ENCODE measurements at regions not wholly inside any gene's neighbourhood (a gene's known extent, or its start where the extent isn't known, plus 50 kb on each side); places are given as distances from the start of the nearest gene placed in this dataset.

- no peak for DNase-seq (ENCODE audit: low read depth)
These were observed 402.9 kb downstream of the TBL1XR1 start for GRCh38 chr3:176794406-176794805.

DNA sequence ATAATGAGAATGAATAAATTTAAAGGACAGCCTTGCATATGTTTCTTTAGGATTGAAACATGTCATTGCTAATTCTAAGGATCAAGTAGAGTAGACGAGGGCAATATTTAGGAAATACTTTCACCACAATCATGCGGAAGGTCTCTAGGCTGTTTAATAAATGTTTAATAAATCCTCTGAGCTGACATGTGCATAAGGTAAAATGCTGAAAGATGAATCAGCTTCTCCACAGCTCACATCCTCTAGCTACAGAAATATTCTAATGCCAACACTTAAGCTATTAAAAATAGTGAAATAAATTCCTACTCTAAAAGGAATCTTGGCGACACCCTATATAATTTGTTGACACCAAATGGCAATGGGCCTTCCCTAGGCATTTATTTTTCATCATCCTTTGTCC, 407.3 kb downstream of the TBL1XR1 start:
- DNase-seq (ENCODE audit: low read depth), result no peak

GRCh38 chr3:176789281-176789705, 408.0 kb downstream of the TBL1XR1 start:
- DNase-seq (ENCODE audit: low read depth), result no peak

DNA sequence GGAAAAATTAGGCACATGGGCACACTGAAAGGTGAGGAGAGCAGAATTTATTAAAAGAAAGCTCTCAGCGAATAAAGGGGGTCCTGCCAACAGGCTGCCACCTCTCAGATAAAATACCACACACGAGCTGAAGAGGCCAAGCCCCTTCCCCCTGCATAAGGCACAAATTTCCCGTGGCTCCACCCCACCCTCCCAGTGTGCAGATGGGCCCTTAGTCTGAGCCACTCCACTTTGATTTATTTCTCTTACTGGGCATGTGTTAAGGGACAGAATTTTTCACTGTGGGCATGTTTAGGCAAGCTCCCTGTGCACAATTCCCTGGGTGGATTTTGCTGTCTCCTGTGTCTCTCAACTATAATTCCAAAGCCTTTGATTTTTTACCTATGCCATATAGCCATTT, 409.8 kb downstream of the TBL1XR1 start:
- DNase-seq (ENCODE audit: low read depth), result no peak

- DNase-seq (ENCODE audit: low read depth), result no peak
These were observed 412.1 kb downstream of the TBL1XR1 start for GRCh38 chr3:176785171-176785570.

DNA sequence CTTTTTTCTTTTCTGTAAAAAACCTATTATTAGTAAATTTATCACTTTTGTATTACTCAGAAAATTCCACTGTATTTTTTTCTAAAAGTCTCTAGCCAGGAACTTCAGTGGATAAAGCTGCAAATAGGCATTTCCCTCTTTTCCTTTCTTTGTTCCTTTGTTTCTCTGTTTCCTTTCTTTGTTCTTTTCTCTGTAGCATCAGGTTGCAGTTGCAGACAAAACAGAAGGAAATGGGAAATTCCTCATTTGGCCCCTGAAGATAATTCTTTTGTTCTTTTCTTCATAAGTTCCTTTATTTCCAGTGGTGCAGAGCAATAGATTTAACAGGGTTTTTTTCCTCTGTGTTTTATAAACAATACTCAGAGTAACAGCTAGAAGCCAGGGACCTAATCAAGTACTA, 416.5 kb downstream of the TBL1XR1 start:
- no peak for DNase-seq (ENCODE audit: low read depth)

- no peak for DNase-seq (ENCODE audit: low read depth)
These were observed 420.6 kb downstream of the TBL1XR1 start for GRCh38 chr3:176776622-176777175.

DNA sequence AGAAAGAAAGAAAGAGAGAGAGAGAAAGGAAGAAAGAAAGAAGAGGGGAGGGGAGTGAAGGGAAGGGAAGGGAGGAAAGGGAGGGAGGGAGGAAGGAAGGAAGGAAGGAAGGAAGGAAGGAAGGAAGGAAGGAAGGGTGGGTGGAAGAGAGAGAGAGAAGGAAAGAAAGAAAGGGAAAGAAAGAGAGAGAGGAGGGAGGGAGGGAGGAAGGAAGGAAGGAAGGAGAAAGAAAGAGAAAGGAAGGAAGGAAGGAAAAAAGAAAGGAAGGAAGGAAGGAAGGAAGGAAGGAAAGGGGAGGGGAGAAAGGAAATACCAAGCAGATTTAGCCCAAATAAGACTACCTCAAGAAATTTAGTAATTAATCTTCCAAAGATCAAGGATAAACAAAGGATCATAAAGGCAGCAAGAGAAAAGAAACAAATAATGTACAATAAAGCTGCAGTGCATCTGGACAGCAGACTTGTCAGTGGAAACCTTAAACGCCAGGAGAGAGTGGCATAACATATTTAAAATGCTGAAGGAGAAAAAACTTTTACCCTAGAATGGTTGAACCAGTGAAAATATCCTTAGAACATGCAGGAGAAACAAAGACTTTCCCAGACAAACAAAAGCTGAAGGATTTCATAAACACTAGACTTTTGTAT, 427.6 kb downstream of the TBL1XR1 start:
- no peak for DNase-seq (ENCODE audit: low read depth)

DNA sequence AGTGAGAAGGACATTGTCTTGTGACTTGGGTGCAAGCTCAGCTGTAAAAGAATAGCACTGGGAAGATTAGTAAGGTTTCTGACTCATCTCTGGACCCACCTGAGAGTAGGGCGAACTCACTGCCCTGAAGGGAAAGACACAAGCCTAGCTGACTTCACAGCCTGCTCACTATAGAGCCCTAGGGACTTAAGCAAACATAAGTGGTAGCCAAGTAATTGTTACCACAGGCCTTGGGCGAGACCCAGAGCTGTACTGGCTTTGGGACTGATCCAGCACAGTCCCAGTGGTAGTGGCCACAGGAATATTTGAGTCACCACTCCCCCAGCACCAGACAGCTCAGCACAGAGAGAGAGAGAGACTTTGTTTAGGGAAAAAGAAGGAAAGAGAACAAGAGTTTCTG, 429.9 kb downstream of the TBL1XR1 start:
- DNase-seq (ENCODE audit: low read depth), result peak; percentile 31

- DNase-seq (ENCODE audit: low read depth), result no peak
These were observed 430.4 kb downstream of the TBL1XR1 start for GRCh38 chr3:176766862-176767261.

DNA sequence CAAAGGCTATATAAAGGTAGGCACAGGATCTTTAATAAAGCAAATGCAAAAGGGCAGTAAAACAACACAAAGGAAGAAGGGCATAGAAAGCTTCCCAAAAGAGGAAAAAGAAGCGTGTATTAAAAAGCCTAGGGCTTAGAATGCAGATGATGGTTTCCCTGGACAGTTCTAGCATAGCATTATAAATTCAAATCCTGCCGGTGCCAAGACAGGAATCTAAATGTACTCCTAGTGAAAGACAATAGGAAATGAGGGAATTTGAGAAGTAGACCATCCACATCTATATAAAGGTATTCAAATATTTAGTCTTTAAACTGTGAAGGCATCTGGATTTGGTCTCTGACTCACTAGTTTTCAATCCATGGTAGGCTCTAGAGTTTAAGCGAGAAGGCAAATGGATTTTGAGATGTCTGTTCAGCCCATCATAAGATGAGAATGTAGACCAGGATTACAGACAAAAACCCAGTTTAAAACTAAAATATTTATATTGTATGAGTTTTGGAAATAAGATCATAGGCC, 431.8 kb downstream of the TBL1XR1 start:
- no peak for DNase-seq (ENCODE audit: low read depth)

DNA sequence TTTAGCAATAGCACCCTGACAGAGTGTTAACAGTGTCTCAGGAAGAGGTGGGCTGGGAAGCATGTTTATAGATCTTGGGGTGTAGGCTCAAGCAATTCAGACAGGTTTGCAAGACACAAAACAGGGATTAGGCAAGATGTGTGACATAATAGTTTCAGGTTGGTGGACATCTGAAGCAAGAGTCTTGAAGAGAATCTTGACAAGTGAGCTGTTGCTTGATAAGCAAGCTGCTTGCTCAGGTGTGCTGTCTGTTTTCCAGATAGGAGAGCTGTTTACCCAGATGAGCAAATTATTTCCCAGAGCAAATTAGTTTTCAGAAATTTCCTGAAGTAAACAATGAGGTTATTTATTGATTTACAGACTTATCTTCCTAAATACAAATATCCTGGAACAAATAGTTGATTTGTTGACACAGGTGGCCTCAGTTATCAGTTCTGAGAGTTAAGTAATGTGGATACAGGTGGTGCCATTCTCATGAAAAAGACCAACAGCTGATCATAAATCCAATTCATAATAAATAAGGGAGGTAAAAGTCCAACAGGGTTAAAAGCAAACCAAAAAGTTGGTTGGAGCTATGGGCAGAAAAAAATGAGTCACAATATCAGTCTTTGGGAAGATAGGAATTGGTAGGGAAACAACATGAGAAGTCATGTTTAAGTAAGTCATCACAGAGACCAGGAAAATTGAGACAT, 437.3 kb downstream of the TBL1XR1 start:
- DNase-seq (ENCODE audit: low read depth), result no peak

GRCh38 chr3:176757429-176757828, 439.9 kb downstream of the TBL1XR1 start:
- DNase-seq (ENCODE audit: low read depth), result no peak

DNA sequence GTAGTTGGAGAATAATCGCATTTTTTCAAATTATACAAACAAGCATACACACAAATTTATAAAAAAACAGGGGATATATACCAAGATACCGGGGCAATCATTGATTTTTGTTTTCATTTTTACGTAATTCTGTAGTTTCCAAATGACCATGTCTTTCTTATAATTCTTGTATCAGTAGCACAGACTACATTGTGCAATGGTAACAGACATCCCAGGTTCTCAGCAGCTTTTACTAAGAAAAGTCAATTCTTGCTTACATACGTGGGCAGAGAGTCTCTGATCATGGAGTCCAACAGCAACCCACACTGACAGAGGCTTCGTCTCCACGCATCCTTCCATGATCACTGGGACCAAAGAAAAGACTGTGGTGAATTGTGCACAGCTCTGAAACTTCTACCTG, 441.3 kb downstream of the TBL1XR1 start:
- no peak for DNase-seq (ENCODE audit: low read depth)

- no peak for DNase-seq (ENCODE audit: low read depth)
These were observed 441.7 kb downstream of the TBL1XR1 start for GRCh38 chr3:176755552-176755951.

DNA sequence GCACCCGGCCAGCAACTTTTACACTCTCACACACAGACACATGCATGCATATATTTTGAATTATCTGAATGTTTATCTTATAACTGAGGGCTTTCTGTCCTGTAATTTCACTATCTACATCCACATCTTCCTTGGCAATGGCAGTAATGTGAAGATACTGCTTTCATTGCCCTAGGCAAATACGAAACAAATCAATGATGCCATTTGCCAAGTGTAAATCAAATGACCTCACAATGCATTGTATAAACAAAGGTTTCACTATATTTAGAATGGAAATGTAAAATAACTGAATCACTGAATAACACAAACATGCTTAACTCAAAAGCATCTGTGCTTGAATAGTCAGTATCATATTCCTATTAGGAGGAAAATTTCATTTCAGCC, 455.6 kb downstream of the TBL1XR1 start:
- DNase-seq (ENCODE audit: low read depth), result no peak

- DNase-seq (ENCODE audit: low read depth), result no peak
These were observed 456.2 kb downstream of the TBL1XR1 start for GRCh38 chr3:176740906-176741663.

DNA sequence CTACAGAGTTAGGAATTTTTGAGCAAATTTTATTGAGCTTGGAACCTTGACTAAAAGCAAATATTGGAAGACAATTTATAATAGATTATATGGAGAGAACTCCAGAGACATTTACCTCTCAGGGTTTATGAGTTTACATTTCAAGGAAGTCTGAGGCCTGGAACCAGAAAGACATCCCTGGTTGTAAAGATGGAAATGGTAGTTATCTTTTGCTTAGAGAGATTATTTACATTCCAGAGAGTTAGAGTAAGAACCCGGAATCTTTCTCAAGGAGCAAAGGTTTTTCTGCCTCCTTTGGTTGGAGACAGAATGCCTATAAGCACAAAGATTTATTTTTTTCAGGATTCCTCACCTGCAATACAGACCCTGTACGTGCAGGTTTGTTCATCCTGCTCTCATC, 458.1 kb downstream of the TBL1XR1 start:
- peak; percentile 8 for DNase-seq (ENCODE audit: low read depth)

- DNase-seq (ENCODE audit: low read depth), result no peak
These were observed 459.7 kb downstream of the TBL1XR1 start for GRCh38 chr3:176737480-176738110.

DNA sequence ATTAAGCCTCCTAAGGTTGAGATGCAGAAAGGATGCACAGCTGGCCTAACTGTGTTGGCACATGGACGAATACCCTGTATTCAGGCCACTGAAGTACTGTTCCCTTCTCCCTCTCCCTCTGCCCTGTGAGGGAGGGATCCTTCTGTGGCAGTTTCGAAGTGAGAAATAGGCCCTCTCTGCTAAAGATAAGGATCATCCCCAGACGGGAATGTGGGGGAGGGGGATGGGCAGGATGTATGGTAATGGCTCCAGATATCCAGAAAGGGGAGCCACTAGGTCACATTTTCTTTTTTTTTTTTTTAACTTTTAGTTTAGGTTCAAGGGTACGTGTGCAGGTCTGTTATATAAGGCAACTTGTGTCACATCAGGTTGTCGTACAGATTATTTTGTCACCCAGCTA, 463.1 kb downstream of the TBL1XR1 start:
- no peak for DNase-seq (ENCODE audit: low read depth)

GRCh38 chr3:176724394-176724759, 472.9 kb downstream of the TBL1XR1 start:
- no peak for DNase-seq (ENCODE audit: low read depth)

GRCh38 chr3:176723758-176724393, 473.4 kb downstream of the TBL1XR1 start:
- DNase-seq (ENCODE audit: low read depth), result no peak

Data from GM04503 (cell line).